Panc1 (cell line): ENCODE measurements at regions not wholly inside any gene's neighbourhood (a gene's known extent, or its start where the extent isn't known, plus 50 kb on each side); places are given as distances from the start of the nearest gene placed in this dataset.

Source experiments
- ATAC-seq: fragments of 200-7000 bp; cut with Tn5 transposase; 2 replicates; pipeline ENCODE4 v1.9.1; 2020; ENCODE audit warnings: mild to moderate bottlenecking, moderate library complexity
- BruUV-seq: library from RNA; stranded (reverse); fragments of 400-500 nt; replicated peaks from 2 replicates; lab custom pipeline; 2021; lab: Mats Ljungman, UMichigan
- CTCF ChIA-PET: fragments of 300-600 bp; sonication (Branson Sonifier 250); formaldehyde crosslinking; loops from one replicate; lab custom pipeline; 2022; ENCODE audit warnings: antibody characterized with exemption; lab: Charles Lee
- POLR2A ChIA-PET: fragments of 300-600 bp; sonication (Branson Sonifier 250); formaldehyde crosslinking; loops from one replicate; lab custom pipeline; 2022; ENCODE audit warnings: antibody characterized with exemption; lab: Charles Lee
- DNase-seq: peaks from one replicate; pipeline ENCODE4 v3.0.0-alpha.2; 2010; ENCODE audit warnings: low read depth, low spot score
- H3K27ac ChIP-seq: 2 replicates; pipeline ENCODE4 v1.5.1; 2011; ENCODE audit warnings: mild to moderate bottlenecking, low read length, inconsistent platforms
- H3K27me3 ChIP-seq: fragments of 200-500 bp; sonication (Bioruptor generic); 2 replicates; pipeline ENCODE4 v1.6.0; 2014; ENCODE audit warnings: low read length, inconsistent platforms; ENCODE audit not compliant: control insufficient read depth, insufficient read depth
- H3K36me3 ChIP-seq: fragments of 200-500 bp; sonication (Bioruptor generic); 2 replicates; pipeline ENCODE4 v1.5.1; 2014; ENCODE audit warnings: inconsistent platforms, mild to moderate bottlenecking, low read length, moderate library complexity; ENCODE audit not compliant: control insufficient read depth, insufficient read depth
- H3K4me1 ChIP-seq: 2 replicates; pipeline ENCODE4 v1.5.1; 2011; ENCODE audit warnings: inconsistent platforms, mild to moderate bottlenecking, low read length, moderate library complexity; ENCODE audit not compliant: control insufficient read depth, insufficient read depth
- H3K4me3 ChIP-seq, 2 experiments: 2 replicates each; pipeline ENCODE4 v1.5.1; 2011 to 2012; ENCODE audit warnings: low read depth in 2 of 2, low read length in 2 of 2, mild to moderate bottlenecking in 2 of 2, inconsistent platforms in 1 of 2, moderate library complexity in 1 of 2
- H3K9me3 ChIP-seq: fragments of 200-500 bp; sonication (Bioruptor generic); 2 replicates; pipeline ENCODE4 v1.5.1; 2014; ENCODE audit warnings: low read depth, mild to moderate bottlenecking, inconsistent platforms, low read length, moderate library complexity; ENCODE audit not compliant: control insufficient read depth, insufficient read depth
- POLR2AphosphoS5 ChIP-seq: IDR thresholded peaks from 2 replicates; pipeline ENCODE4 v1.6.1; 2012; ENCODE audit warnings: mild to moderate bottlenecking, low read depth, low read length, moderate library complexity
- SIN3A ChIP-seq: IDR thresholded peaks from 2 replicates; pipeline ENCODE4 v1.6.1; 2012; ENCODE audit warnings: low read depth, mild to moderate bottlenecking, low read length, moderate library complexity, borderline replicate concordance; ENCODE audit not compliant: insufficient read depth
- TCF7L2 ChIP-seq: IDR thresholded peaks from 2 replicates; pipeline ENCODE4 v1.6.1; 2011; ENCODE audit warnings: mild to moderate bottlenecking, low read depth, low read length, inconsistent platforms
- in situ Hi-C: cut with HindIII; loops from 2 replicates; pipeline ENCODE4 v1.10.0; 2016; ENCODE audit warnings: low sequenced_read_pairs, low pct_unique_long_range_greater_than_20kb
- intact Hi-C: fragments of 100-400 bp; cut with micrococcal nuclease; formaldehyde crosslinking; loops from one replicate; pipeline ENCODE4 v1.10.0; 2022; ENCODE audit not compliant: unreplicated experiment
- TF ChIP-seq, protein P1 (sequence below), 2 experiments: IDR thresholded peaks; 2 replicates each; pipeline ENCODE4 v1.6.1; 2011 to 2012; ENCODE audit warnings: low read depth in 2 of 2, control low read depth in 1 of 2, low read length in 1 of 2, mild to moderate bottlenecking in 1 of 2, moderate library complexity in 1 of 2; ENCODE audit not compliant: insufficient read depth in 1 of 2
- TF ChIP-seq, protein P2 (sequence below): fragments of 450-650 bp; IDR thresholded peaks from 2 replicates; pipeline ENCODE4 v1.5.1; 2017; ENCODE audit warnings: mild to moderate bottlenecking

DNA sequence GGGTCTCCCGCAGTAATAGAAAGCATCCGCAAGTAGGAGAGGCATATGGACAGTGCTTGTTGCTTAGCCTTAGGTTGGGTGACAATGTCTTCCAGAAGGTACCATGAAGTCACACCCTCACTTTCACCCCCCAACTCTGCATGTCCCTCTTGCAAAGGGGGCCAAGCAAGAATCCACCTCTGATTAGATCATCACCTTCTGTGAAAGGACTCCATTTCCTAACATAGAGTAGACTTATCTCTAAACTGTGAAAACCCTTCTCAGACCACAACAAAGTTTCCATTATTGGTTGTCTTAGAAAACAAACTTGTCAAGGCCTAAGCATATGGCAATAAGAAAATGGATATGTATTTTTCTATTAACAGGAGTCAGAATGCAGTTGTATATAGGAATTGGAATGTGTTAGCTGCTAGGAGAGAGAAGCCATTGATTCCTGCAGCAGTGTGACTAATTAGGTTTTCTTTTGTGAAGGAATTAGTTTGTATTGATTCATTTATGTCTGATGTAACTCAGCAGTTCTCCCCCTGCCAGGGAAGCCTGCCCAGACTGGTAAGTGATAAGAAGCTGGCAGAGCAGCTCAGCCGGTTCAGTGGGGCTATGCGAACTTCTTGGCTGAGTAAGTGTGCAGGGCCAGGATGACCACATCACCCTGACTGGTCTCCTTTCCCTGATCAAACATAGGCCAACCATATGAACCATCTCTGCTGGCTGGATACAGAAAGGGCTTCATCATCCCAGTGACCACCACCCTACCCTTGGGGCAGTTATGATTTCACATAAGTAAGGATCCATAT lies 107.3 kb upstream of the CCDC196 start:
- H3K36me3 ChIP-seq, result no peaks in the 10 kb centered on the region
- DNase-seq, result no peak
- BruUV-seq, result no TSS peak
- peaks cover 8% of the 10 kb centered on the region for H3K27me3 ChIP-seq
- CTCF ChIA-PET, result no interaction called here
- no peak overlapping the region for H3K27ac ChIP-seq
- no peaks in the 10 kb centered on the region for H3K9me3 ChIP-seq
- no peak for TF ChIP-seq SIN3A
- TF ChIP-seq, protein P1, sequence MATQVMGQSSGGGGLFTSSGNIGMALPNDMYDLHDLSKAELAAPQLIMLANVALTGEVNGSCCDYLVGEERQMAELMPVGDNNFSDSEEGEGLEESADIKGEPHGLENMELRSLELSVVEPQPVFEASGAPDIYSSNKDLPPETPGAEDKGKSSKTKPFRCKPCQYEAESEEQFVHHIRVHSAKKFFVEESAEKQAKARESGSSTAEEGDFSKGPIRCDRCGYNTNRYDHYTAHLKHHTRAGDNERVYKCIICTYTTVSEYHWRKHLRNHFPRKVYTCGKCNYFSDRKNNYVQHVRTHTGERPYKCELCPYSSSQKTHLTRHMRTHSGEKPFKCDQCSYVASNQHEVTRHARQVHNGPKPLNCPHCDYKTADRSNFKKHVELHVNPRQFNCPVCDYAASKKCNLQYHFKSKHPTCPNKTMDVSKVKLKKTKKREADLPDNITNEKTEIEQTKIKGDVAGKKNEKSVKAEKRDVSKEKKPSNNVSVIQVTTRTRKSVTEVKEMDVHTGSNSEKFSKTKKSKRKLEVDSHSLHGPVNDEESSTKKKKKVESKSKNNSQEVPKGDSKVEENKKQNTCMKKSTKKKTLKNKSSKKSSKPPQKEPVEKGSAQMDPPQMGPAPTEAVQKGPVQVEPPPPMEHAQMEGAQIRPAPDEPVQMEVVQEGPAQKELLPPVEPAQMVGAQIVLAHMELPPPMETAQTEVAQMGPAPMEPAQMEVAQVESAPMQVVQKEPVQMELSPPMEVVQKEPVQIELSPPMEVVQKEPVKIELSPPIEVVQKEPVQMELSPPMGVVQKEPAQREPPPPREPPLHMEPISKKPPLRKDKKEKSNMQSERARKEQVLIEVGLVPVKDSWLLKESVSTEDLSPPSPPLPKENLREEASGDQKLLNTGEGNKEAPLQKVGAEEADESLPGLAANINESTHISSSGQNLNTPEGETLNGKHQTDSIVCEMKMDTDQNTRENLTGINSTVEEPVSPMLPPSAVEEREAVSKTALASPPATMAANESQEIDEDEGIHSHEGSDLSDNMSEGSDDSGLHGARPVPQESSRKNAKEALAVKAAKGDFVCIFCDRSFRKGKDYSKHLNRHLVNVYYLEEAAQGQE (IDR thresholded peaks at IDR 0.05; ENCODE audit: insufficient read depth in 1 of 2, low read depth in 2 of 2, low read length in 1 of 2), result no peak
- TF ChIP-seq, protein P2, sequence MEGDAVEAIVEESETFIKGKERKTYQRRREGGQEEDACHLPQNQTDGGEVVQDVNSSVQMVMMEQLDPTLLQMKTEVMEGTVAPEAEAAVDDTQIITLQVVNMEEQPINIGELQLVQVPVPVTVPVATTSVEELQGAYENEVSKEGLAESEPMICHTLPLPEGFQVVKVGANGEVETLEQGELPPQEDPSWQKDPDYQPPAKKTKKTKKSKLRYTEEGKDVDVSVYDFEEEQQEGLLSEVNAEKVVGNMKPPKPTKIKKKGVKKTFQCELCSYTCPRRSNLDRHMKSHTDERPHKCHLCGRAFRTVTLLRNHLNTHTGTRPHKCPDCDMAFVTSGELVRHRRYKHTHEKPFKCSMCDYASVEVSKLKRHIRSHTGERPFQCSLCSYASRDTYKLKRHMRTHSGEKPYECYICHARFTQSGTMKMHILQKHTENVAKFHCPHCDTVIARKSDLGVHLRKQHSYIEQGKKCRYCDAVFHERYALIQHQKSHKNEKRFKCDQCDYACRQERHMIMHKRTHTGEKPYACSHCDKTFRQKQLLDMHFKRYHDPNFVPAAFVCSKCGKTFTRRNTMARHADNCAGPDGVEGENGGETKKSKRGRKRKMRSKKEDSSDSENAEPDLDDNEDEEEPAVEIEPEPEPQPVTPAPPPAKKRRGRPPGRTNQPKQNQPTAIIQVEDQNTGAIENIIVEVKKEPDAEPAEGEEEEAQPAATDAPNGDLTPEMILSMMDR, result no peak
- no peak for TF ChIP-seq POLR2AphosphoS5
- no peak for TF ChIP-seq TCF7L2
- no peaks in the 10 kb centered on the region for H3K4me1 ChIP-seq
- intact Hi-C loops (no loop called here), in situ Hi-C loops (no loop called here)
- no peak overlapping the region for H3K4me3 ChIP-seq
- no peak for ATAC-seq
- POLR2A ChIA-PET, result no interaction called here

DNA sequence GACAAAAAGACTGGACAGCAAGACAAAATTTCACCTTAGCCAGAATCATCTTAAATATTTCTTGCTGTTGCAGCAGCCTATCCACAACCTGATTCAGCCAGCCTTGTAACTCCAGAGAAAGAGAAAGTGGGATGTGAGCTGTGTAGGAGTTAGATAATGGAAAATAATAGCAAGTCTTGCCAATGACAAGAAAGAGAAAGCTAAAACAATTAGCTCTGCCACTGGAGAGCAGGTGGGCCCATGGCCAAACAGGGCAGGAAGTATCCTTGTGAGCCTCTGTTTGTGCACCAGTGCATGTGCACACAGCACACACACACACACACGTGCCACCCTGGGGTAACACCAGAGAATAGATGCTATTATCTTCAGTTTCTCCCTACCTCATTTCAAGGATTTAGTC lies 106.0 kb upstream of the CCDC196 start:
- in situ Hi-C loops, result no loop called here
- Histone ChIP-seq H3K27me3 (peaks cover 6% of the 10 kb centered on the region), H3K9me3 (no peaks in the 10 kb centered on the region), H3K36me3 (no peaks in the 10 kb centered on the region), H3K4me1 (no peaks in the 10 kb centered on the region), H3K4me3 (no peak overlapping the region), H3K27ac (no peak overlapping the region)
- no peak for DNase-seq
- BruUV-seq, result no TSS peak
- ATAC-seq, result no peak
- intact Hi-C loops, result no loop called here
- TF ChIP-seq POLR2AphosphoS5, result no peak
- no peak for TF ChIP-seq SIN3A
- TF ChIP-seq, protein P1 (IDR thresholded peaks at IDR 0.05; ENCODE audit: insufficient read depth in 1 of 2, low read depth in 2 of 2, low read length in 1 of 2), result no peak
- TF ChIP-seq, protein P2, result no peak
- TF ChIP-seq TCF7L2, result no peak
- CTCF ChIA-PET, result no interaction called here
- POLR2A ChIA-PET, result no interaction called here
